Non-pigmented ciliary epithelial cell (primary cell): ENCODE measurements at regions not wholly inside any gene's neighbourhood (a gene's known extent, or its start where the extent isn't known, plus 50 kb on each side); places are given as distances from the start of the nearest gene placed in this dataset.
A peak's percentile ranks its signal among the peaks of the same experiment; 100 is the strongest.
"Not testable (repeated sequence)": the region's sequence is repeated elsewhere in the genome, so short reads cannot be mapped to it uniquely, and the experiment has no call there.

Source experiments
- DNase-seq: peaks from one replicate; pipeline ENCODE4 v3.0.0-alpha.2; 2010; ENCODE audit warnings: low read depth

DNA sequence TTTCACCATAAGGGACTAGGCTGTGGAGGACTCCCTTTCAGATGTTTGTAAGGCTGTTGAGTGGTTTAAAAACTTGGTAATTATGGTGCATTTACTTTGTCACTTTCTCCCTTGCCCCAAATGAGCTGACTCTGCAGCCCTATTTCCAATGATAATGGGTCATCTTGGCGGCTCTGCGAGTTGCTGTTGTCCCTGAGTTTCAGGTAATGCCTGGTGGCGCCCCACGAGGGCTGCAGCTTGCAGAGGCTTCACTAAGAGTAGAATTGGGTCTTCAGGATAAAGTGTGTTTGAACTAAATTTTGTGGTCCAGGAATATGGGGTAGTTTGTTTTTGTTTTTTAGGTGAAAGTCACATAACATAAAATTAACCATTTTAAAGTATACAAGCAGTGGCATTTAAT lies 450.1 kb upstream of the CFAP20DC start:
- DNase-seq = no peak

DNA sequence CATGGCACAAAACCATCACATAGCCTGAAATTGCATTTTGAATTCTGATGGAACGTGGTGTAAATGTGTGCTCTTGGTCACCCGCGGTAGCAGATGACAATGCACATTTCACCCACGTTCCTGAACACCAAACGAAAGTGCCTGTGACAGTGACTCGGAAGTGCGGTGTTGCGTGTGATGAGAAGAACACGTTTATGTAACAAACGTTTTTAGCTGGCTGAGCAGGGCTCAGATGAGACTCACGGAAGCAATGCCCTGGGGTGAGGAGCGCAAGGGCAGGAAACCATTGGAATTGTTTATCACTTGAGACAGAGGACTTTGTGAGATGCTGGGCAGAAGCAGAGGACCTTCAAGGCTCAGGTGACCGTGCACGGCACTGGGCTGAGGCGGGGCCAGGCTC lies 449.2 kb upstream of the CFAP20DC start:
- DNase-seq = no peak

DNA sequence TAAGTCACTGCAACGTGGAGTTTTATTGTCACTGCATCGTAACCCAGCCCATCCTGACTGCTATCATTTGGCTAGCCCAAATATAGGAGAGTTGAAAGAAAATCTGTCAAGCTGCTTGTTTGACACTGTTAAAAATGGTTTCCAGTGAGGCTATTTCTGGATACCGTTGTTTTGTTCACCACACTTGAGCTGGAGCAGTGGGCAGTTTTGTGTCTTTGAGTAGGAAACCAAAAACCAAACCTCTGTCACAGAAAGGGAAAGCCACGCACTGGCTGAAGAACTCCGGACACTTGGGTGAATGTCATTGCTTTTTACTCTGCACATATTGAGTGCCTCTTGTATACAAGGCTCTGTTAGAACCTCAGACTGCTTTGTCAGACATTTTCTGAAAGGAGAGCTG lies 446.4 kb upstream of the CFAP20DC start:
- no peak for DNase-seq

DNA sequence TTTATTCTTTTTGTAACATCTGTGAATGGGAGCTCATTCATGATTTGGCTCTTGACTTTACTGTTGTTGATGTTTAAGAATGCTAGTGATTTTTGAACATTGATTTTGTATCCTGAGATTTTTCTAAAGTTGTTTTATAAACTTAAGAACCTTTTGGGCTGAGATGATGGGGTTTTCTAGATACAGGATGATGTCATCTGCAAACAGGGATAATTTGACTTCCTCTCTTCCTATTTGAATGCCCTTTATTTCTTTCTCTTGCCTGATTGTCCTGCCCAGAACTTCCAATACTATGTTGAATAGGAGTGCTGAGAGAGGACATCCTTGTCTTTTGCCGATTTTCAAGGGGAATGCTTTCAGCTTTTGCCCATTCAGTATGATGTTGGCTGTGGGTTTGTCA lies 445.1 kb upstream of the CFAP20DC start:
- not testable (repeated sequence) for DNase-seq

DNA sequence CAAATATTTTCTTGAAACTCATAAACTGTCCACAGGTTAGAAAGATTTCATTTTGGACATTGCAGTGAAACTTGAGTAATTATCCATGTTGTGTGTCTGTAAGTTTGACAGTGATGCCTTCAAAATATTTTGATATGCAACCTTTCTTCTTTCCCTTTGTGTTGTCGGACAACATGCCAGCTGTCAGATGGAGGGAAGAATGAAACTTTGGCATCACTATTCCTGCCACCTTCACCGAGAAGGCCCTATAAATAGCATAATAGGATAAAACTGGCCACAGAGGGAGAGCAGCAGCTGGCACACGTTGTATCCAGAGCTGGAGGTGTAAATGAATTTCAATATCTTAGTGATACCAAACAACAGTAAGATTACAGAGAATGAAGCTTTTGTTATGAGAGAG lies 436.7 kb upstream of the CFAP20DC start:
- DNase-seq = no peak

DNA sequence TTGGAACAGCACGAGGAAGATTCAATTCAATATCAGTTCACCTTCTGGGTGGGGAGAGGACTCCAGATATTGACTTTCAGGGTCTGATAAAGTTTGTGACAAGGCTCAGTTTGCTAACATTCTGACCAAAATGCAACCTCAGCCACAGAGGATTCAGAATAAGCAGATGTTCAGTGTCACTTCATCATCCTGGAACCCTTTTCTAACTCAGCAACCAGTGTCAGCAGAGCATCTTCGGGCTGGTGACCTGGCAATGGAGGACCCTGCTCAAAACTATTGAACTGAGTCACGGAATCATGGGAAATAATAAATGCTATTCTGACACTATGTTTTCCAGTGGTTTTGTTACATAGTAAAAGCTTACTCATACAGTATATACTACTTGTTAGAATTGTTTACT lies 433.4 kb upstream of the CFAP20DC start:
- no peak for DNase-seq

DNA sequence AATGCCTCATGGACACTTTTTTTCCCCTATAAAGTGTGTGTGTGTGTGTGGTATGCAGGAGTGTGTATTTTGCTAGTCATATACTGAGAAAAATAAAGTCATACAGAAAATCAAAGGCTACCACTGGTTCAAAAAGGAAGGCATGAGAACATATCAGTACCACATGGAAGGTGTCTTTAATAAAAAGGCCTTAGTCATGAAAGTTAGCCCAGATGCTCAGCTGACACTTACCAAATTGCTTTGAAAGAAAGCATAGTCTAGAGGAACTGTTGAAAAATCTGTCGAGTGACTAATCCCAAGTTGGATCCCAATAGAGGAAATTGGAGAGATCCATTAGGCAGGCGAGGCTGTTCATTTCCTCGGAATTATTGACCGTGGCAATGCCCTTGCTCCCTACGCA lies 432.9 kb upstream of the CFAP20DC start:
- DNase-seq = no peak

DNA sequence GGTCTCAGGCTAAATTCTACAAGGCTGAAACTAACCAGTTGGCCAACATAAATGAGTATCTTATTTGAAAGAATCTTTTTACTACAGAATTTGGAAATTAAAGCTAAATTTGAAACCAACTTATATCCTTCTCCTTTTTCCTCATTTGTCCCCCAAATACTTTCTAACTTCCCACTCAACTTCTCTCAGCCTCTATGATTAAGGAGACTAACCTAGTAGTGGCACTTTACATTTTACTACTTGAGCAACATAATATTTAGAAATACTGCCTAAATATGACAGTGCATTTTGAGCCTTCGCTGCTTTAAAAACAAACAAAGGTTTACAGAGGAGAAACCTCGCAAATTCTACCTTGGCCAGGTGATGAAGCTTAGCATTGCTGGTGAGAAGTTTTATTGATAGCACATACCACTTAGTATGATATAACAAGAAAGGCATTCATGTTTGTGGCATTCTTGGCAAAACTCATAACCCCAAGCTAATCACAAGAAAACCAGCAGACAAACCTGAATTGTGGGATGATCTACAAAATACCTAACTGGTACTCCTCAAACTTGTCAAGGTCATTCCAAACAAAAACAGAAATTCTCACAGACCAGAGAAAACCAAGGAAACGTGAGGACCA lies 432.1 kb upstream of the CFAP20DC start:
- no peak for DNase-seq

DNA sequence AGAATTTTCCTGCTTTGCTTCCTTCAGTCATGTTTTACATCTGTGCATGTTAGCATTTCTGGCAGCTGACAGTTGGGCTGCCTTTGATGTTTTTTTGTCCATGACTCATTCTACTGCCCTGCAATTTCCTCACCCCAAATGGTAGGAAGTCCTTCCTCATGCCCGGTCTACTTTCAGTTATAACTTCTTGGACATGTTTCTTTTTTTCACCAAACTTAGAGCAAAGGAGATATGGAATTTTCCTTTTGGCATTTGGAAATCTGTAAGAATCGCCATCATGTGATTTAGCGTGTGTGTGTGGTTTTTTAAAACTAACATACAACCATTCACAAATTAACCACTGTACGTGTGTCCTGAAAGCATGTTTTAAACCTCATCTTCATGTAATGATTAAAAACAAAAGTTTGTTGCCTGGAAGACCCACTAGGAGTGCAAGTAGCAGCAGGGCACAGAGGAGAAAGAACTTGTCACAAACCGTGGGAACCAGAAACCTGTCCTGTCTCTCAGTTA lies 430.7 kb upstream of the CFAP20DC start:
- no peak for DNase-seq

DNA sequence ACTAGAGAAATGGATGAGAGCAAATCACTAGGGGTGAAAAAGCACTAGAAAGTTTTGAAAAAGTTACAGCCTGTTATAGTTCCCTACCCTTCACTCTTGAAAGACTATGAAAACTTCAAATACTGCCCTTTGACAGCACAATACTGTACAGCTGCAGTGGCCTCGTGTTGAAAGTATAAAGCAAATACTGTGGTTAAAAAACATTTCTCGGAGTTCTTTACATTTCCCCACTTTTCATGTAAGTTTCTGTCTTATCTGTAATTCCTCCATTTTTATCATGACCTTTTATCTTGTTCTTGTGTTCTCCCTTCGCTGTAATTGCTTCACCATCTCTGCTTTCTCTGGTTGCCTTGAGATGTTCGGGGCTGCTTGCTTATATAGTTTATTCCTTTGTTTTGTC lies 423.8 kb upstream of the CFAP20DC start:
- DNase-seq = no peak

DNA sequence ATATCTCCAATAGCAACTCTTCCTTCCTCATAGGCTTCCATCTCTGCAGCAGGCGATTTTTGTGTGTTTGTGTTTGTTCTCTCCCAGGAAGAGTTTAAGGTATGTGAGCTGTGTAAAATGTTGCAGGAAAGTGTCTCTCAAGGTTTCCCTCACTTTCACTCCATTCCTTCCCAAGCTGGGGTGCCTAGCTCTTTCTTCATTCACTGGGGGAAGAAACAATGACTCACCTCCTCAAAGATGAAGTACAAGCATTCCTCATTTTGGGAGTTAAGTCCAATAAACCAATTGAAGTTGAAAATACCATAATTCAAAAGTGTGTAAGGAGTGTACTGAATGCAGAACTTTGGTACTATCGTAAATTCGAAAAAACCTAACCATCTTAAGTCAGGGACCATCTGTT lies 422.7 kb upstream of the CFAP20DC start:
- DNase-seq = no peak

DNA sequence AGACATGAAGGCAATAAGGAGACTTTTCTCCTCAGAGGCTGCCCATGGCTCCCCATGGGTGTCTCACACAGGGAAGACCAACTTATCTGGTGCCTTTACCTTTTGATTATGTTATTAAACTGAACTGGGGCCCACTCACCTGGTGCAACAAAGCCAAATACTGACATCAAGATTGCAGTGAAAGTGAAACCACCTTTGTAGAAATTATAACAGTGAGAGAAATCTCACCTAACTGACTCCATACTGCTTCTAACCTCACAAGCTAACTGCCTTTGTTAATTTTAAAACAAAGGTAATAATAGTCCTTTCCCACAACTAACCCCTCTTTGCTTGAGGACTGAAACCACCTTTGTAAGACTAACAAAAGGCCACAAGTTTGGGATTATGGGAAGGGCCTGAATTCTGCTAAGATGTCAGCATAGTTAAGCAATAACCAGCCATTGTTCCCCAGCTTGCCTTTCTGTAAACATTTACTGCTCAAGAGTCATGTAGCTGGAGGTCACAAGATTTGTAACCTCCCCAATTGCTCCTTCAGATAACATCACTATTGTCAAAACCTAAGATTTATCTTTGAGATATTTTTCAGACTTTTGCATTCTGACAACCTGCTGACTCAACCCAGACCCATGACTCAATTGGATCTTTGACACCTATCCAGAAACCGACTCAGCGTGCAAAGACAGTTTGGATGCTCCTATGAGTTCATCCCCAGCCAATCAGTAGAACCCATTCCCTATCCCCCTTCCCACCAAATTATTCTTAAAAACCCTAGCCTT lies 420.3 kb upstream of the CFAP20DC start:
- DNase-seq = peak; percentile 18

DNA sequence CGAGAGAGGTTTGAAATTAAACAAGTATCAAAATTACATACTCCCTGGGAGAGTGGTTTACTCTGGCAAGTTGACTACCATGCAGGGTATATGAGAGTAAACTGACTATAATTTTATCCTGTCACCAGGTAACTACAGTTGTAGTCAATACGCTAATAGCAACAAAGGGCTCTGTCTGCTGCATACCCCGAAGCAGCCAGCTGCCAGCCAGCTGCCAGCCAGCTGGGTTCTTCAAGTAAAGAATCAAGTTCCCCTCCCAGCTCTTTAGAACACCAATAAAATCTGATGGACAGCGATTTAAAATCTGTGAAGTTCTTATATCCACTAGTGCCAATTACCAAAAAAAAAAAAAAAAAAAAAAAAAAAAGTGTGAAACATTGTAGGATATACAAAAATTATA lies 417.7 kb upstream of the CFAP20DC start:
- no peak for DNase-seq

DNA sequence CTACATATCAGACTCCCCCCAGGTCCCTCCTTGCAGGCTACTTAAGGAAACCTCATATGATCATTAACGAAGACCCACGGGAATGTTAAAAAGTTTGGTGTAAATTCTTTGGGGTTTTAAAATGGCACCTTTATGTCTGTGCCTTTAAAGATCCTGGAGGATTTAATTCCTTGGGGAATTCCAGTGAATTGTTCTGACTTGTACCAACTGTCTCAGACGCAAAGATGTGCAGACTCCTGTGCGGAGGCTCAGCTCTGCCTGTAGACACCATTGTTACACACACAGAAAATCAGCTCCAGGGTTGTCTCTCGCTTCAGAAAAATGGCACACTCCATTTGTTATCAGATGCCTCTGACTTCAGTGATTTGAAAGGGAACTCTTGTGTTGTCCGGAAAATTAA lies 414.4 kb upstream of the CFAP20DC start:
- DNase-seq = no peak

DNA sequence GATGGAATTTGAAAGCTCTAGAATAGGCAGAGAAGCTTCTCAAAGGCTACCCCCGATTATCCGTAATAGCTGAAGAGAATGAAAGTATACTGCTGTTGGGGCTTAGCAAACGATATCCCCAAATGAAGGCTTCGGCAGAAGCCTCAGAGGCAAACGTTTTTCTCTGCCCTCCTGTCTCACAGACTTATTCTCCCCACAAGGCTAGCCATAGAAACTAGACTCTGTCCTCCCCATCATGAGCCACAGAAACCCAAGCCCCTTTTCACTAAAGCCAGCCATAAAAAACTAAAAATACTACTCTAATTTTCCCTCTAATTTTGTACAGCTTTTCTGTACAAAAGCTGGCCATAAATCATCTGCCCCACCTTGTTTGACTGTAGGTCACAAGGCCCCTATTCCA lies 413.4 kb upstream of the CFAP20DC start:
- no peak for DNase-seq

DNA sequence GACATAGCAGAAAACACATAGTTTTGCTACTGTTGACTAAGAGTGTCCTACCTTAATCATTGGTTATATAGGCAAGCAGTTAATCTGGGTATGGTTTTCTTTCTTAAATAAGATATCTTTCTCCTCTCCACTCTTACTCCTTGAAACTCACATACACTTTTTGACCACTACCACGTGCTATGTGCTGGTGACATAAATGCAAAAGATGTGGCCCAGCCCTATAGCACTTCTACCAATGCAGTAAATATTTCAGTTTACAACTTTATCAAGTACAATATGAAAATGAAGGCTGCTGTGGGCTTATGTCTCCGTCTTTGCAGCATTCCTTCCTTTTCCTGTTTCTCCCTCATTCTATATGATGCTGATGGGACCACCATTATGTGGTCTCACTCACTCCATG lies 410.2 kb upstream of the CFAP20DC start:
- no peak for DNase-seq

DNA sequence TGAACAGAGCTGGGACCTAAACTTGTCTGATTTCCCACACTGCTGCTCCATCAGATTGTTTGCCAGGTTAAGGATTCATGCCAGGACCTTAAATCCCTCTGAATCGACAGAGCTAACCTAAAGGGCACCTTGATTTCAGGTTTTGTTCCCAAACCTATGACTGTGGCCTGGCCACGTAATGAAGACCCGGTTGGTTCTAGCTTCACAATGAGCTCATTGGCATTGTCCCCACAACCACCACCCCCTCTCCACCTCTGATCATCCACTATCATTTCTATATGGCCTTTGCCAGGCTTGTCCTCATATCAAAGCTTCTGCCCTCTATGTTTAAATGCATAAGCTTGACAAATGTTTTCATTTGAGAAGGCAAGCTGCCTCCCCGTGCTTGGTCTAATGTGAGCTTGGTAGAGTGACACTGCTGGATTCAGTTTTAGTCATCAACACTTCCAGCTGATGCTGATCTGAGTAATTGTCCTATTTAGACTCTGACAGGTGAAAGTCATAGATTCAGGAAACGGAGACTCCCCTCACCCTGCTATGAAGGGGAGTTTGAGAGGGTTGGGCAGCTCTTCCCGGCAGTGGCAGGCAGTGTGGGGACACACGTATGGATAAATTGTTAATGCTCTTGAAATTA lies 407.1 kb upstream of the CFAP20DC start:
- DNase-seq = no peak

DNA sequence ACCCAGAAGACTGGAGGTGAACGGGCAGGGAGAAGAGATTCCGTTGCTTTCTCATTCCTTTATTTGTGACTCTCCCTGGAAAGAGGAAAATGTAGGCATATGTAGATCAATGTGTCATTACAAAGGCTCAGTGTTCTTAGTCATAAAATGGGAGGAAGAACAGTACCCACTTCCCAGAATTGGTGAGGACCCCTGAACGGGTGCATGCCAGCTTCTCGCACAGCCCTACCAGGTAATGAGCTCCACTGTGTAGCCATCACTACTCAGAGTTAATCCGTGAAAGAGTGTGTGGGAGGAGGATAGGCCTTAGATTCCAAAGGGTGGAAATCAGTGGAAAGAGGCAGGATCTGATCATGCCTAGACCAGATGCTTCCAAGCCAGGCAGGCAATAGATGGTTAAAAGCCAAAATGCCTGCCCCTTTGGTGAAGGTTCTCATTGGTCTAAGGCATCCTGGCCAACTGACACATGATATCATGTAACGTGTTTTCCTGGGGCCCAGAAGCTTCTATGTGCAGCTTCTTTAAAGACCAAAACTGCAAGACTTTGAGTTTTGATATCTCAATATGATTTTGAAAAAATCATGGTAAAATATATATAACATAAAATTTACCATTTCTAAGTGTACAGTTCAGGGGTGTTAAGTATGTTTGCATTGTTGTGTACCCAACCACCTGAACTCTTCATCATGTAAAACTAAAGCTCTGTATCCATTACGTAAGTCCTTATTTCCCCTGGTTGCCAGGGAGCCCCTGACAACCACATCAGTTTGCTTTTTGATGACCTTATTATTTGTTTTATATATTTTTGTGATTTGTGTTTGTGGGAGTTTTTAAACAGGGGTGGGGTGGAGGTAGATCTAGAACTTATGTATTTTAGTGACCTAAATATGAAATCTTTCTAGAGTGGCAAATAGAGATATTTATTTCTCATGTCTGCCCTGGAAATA lies 402.2 kb upstream of the CFAP20DC start:
- DNase-seq = no peak

DNA sequence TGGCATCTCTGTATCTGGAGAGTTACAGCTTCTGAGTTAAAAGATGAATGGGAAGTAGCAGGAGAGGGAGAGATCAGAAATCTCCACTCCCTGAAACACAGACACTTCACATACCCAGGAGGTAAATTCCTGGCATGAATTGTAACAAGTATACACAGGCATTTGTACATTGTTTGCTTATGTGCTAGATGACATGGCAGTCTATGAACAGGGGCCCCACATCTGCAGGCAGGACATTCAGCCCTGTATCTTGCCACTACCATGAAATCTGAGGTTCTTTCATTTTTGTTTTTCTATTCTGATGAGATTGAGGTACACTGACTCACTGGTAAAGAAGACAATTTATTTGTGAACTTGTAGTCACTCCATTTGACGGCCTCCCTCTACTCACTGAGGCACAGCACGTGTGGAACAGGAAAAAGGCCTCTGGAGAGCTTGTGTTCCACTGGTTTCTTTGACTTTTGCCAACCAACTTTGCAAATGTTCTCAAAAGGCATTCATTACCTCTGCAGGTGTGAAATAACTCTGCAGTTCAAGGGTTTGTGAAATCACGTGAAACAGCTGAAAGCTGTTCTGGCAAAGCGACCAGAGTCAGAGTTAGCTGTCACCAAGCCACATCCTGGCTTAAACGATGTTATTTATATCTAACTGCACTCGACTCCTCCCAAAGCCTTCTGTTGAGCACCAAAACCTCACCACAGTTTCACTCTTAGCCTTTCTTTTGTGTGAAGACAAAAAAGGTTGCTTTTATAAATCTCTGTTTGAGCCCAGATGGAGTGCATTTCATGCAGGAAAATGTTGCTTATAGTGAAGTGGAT lies 401.3 kb upstream of the CFAP20DC start:
- DNase-seq = no peak

DNA sequence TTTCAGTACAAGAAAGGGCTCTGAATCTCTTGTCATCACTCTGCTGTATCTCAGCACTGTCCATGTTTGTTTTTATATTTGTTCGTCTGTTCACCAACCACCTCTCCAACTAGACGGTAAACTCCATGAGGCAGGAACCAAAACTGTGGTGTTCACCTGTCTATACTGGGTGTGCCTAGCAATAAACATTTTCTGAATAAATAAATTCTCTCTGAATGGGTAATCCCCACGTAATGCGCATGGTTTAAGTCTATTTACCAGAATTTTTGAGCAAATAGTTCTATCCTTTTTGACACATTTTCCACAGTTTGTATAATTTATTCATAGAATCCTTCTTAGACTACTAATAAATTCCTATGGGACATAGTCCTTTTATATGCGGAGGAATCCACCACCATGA lies 400.6 kb upstream of the CFAP20DC start:
- no peak for DNase-seq

DNA sequence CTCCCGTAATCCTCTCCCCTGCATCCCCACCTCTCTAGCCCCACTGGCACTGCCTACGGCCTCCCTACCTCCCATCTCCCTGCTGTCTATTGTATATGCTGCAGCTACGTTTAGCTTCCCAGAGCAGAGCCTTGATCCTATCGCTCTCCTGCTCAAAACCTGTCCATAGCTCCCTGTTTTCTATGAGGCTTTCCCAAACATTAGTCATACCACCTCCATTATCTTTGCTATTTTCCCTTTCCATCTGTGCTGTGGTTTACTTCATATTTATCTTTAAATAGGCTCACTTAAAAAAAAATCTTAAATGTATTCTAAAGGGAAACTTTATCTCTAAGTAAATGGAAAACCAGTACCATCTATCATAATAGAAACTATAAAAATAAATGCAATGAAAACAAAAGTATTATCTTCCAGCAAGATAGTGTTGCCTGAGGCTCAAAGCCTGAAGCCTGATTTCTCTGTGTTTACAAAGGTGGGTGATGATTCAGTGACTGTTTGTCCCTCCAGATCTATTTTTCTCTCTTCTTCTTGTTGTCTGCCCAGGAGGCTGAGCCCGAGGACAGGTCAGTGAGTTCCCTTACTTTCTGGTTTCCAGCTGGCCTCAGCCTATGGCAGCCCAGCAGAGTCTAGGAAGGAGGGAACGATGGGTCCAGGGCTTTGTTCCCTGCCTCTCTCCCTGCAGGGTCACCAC lies 397.1 kb upstream of the CFAP20DC start:
- DNase-seq = no peak
